Nephron progenitor cell (in vitro differentiated cells): ENCODE measurements at regions not wholly inside any gene's neighbourhood (a gene's known extent, or its start where the extent isn't known, plus 50 kb on each side); places are given as distances from the start of the nearest gene placed in this dataset.

Experiments used
- DNase-seq: peaks from one replicate; pipeline ENCODE4 v3.0.0; 2021
- H3K27ac Mint-ChIP-seq: 2 replicates; pipeline ENCODE4 v1.8.0; 2021; ENCODE audit warnings: mild to moderate bottlenecking, moderate library complexity, mixed read lengths
- H3K27me3 Mint-ChIP-seq: 2 replicates; pipeline ENCODE4 v1.8.0; 2021; ENCODE audit warnings: mild to moderate bottlenecking, low read depth, mixed read lengths; ENCODE audit not compliant: poor library complexity
- H3K36me3 Mint-ChIP-seq: 2 replicates; pipeline ENCODE4 v1.8.0; 2021; ENCODE audit warnings: low read depth, mixed read lengths
- H3K4me1 Mint-ChIP-seq: 2 replicates; pipeline ENCODE4 v1.8.0; 2021; ENCODE audit warnings: mixed read lengths
- H3K4me3 Mint-ChIP-seq: 2 replicates; pipeline ENCODE4 v1.8.0; 2021; ENCODE audit warnings: mild to moderate bottlenecking, moderate library complexity, mixed read lengths
- H3K9me3 Mint-ChIP-seq: 2 replicates; pipeline ENCODE4 v1.8.0; 2021; ENCODE audit warnings: mild to moderate bottlenecking, moderate library complexity, mixed read lengths
- CTCF ChIP-seq: fragments of 200-600 bp; sonication (generic); IDR thresholded peaks from 2 replicates; pipeline ENCODE4 v1.5.0; 2021; ENCODE audit warnings: antibody characterized with exemption

DNA sequence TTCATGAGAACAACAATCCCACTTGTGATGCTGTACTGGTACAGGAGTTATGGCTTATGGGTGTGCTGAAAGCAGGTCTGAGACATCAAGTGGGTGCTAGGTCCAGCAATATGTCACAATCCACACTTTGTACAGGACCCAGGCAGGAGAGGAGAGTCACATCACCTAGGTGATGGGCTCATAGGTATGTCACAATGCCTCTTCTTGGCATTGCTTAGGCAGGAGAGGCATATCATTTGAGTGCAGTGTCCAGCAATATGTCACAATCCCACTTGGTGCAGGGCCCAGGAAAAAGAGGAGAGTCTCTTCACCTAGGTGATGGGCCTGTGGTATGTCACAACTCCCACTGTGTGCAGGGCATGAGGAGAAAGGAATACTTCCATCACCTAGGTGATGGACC, 2110.0 kb downstream of the TP53TG3F start:
- TF ChIP-seq CTCF, result no peak
- DNase-seq, result no peak
- no peak overlapping the region for H3K4me3 Mint-ChIP-seq
- no peaks in the 10 kb centered on the region for H3K36me3 Mint-ChIP-seq
- H3K9me3 Mint-ChIP-seq, result peaks cover 94% of the 10 kb centered on the region
- H3K27ac Mint-ChIP-seq, result no peak overlapping the region
- no peaks in the 10 kb centered on the region for H3K4me1 Mint-ChIP-seq
- no peaks in the 10 kb centered on the region for H3K27me3 Mint-ChIP-seq

DNA sequence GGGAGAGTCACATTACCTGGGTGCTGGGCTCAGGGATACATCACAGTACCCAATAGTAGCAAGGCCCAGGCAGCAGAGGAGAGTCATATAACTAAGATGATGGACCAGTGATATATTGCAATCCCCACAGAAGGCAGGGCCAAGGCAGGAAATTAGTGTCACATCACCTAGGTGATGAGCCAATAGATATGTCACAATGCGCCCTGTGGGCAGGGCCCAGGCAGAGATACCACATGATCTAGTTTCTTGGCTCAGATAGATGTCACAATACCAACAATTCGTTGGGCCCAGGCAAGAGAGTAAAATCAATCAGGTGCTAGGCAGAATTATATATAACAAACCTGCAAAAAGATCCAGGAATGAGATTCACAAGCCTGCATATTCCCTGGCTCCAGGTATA, 2111.5 kb downstream of the TP53TG3F start:
- peaks cover 88% of the 10 kb centered on the region for H3K9me3 Mint-ChIP-seq
- TF ChIP-seq CTCF, result no peak
- H3K4me3 Mint-ChIP-seq, result no peak overlapping the region

GRCh38 chr16:35572186-35572585, 2112.8 kb downstream of the TP53TG3F start:
- DNase-seq, result no peak
- TF ChIP-seq CTCF, result no peak
- H3K4me3 Mint-ChIP-seq, result no peak overlapping the region
- peaks cover 4% of the 10 kb centered on the region for H3K36me3 Mint-ChIP-seq
- H3K9me3 Mint-ChIP-seq, result peaks cover 86% of the 10 kb centered on the region
- no peaks in the 10 kb centered on the region for H3K27me3 Mint-ChIP-seq
- no peaks in the 10 kb centered on the region for H3K4me1 Mint-ChIP-seq
- no peak overlapping the region for H3K27ac Mint-ChIP-seq

More for the DNA sequence above, 2111.5 kb downstream of the TP53TG3F start:
- no peaks in the 10 kb centered on the region for H3K4me1 Mint-ChIP-seq
- DNase-seq, result no peak
- H3K27me3 Mint-ChIP-seq, result no peaks in the 10 kb centered on the region
- no peak overlapping the region for H3K27ac Mint-ChIP-seq
- H3K36me3 Mint-ChIP-seq, result peaks cover 4% of the 10 kb centered on the region

- Mint-ChIP-seq H3K27me3 (no peaks in the 10 kb centered on the region), H3K9me3 (peaks cover 86% of the 10 kb centered on the region), H3K4me1 (no peaks in the 10 kb centered on the region), H3K27ac (no peak overlapping the region), H3K36me3 (peaks cover 4% of the 10 kb centered on the region), H3K4me3 (no peak overlapping the region)
- no peak for DNase-seq
- no peak for TF ChIP-seq CTCF
Measured at GRCh38 chr16:35573407-35573806, 2114.0 kb downstream of the TP53TG3F start.

- TF ChIP-seq CTCF, result no peak
- peaks cover 88% of the 10 kb centered on the region for H3K9me3 Mint-ChIP-seq
- no peaks in the 10 kb centered on the region for H3K27me3 Mint-ChIP-seq
- no peak for DNase-seq
- peaks cover 4% of the 10 kb centered on the region for H3K36me3 Mint-ChIP-seq
- no peak overlapping the region for H3K27ac Mint-ChIP-seq
- no peaks in the 10 kb centered on the region for H3K4me1 Mint-ChIP-seq
- no peak overlapping the region for H3K4me3 Mint-ChIP-seq
Measured at GRCh38 chr16:35574011-35574410, 2114.6 kb downstream of the TP53TG3F start.
